Chondrocyte (in vitro differentiated cells): ENCODE measurements at regions not wholly inside any gene's neighbourhood (a gene's known extent, or its start where the extent isn't known, plus 50 kb on each side); places are given as distances from the start of the nearest gene placed in this dataset.

ENCODE experiments used
- DNase-seq: peaks from one replicate; pipeline ENCODE4 v3.0.0; 2021; ENCODE audit warnings: mixed read lengths, low spot score
- H3K27ac Mint-ChIP-seq: one replicate; pipeline ENCODE4 v1.8.0; 2021; ENCODE audit warnings: mild to moderate bottlenecking, moderate library complexity, mixed read lengths; ENCODE audit not compliant: unreplicated experiment
- H3K27me3 Mint-ChIP-seq: 2 replicates; pipeline ENCODE4 v1.8.0; 2021; ENCODE audit warnings: low read depth, mixed read lengths
- H3K36me3 Mint-ChIP-seq: 2 replicates; pipeline ENCODE4 v1.8.0; 2021; ENCODE audit warnings: low read depth, mixed read lengths
- H3K4me1 Mint-ChIP-seq: 2 replicates; pipeline ENCODE4 v1.8.0; 2021; ENCODE audit warnings: low read depth, mild to moderate bottlenecking, mixed read lengths
- H3K4me3 Mint-ChIP-seq: one replicate; pipeline ENCODE4 v1.8.0; 2021; ENCODE audit warnings: mild to moderate bottlenecking, moderate library complexity, mixed read lengths; ENCODE audit not compliant: unreplicated experiment
- H3K9me3 Mint-ChIP-seq: 2 replicates; pipeline ENCODE4 v1.8.0; 2021; ENCODE audit warnings: low read depth, mixed read lengths
- TF ChIP-seq, protein P1 (sequence below): fragments of 200-600 bp; sonication (generic); IDR thresholded peaks from 2 replicates; pipeline ENCODE4 v1.5.0; 2021; ENCODE audit warnings: antibody characterized with exemption, mild to moderate bottlenecking, moderate library complexity

- H3K4me3 Mint-ChIP-seq, result no peak overlapping the region
- DNase-seq, result no peak
- H3K27me3 Mint-ChIP-seq, result peaks cover 3% of the 10 kb centered on the region
- TF ChIP-seq, protein P1, sequence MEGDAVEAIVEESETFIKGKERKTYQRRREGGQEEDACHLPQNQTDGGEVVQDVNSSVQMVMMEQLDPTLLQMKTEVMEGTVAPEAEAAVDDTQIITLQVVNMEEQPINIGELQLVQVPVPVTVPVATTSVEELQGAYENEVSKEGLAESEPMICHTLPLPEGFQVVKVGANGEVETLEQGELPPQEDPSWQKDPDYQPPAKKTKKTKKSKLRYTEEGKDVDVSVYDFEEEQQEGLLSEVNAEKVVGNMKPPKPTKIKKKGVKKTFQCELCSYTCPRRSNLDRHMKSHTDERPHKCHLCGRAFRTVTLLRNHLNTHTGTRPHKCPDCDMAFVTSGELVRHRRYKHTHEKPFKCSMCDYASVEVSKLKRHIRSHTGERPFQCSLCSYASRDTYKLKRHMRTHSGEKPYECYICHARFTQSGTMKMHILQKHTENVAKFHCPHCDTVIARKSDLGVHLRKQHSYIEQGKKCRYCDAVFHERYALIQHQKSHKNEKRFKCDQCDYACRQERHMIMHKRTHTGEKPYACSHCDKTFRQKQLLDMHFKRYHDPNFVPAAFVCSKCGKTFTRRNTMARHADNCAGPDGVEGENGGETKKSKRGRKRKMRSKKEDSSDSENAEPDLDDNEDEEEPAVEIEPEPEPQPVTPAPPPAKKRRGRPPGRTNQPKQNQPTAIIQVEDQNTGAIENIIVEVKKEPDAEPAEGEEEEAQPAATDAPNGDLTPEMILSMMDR, result no peak
- peaks cover 3% of the 10 kb centered on the region for H3K4me1 Mint-ChIP-seq
- no peak overlapping the region for H3K27ac Mint-ChIP-seq
- H3K9me3 Mint-ChIP-seq, result no peaks in the 10 kb centered on the region
- no peaks in the 10 kb centered on the region for H3K36me3 Mint-ChIP-seq
Observed at GRCh38 chr4:147012059-147012707, 66.5 kb upstream of the TTC29 start.

DNA sequence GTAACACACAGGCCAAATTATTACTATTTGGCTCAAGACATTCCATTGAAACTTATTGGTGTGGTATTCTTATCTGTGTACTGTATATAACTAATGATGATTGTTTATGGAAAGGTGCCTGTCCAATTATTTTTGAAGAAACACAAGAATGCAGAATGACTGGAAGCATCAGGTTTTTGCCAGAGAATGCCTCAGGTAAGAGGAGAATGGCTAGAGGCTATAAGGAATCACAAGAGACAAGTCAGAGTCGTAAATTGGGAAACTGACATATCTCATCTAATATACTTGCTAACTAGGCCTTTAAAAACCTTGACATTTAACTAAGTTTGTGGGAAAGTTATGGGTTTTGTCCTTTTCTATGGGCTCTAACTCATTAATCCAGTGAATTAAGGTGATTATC, 69.3 kb upstream of the TTC29 start:
- no peaks in the 10 kb centered on the region for H3K27me3 Mint-ChIP-seq
- H3K9me3 Mint-ChIP-seq, result no peaks in the 10 kb centered on the region
- H3K4me1 Mint-ChIP-seq, result peaks cover 3% of the 10 kb centered on the region
- no peak overlapping the region for H3K27ac Mint-ChIP-seq
- no peak for DNase-seq
- H3K36me3 Mint-ChIP-seq, result no peaks in the 10 kb centered on the region
- no peak overlapping the region for H3K4me3 Mint-ChIP-seq
- TF ChIP-seq, protein P1, result no peak

- Mint-ChIP-seq H3K27me3 (no peaks in the 10 kb centered on the region), H3K4me1 (peaks cover 3% of the 10 kb centered on the region), H3K9me3 (no peaks in the 10 kb centered on the region), H3K27ac (no peak overlapping the region), H3K36me3 (no peaks in the 10 kb centered on the region), H3K4me3 (no peak overlapping the region)
- TF ChIP-seq, protein P1, result no peak
- DNase-seq, result no peak
Observed at GRCh38 chr4:147015491-147015890, 69.8 kb upstream of the TTC29 start.

GRCh38 chr4:147017081-147017480, 71.4 kb upstream of the TTC29 start:
- Mint-ChIP-seq H3K9me3 (no peaks in the 10 kb centered on the region), H3K27ac (no peak overlapping the region)

DNA sequence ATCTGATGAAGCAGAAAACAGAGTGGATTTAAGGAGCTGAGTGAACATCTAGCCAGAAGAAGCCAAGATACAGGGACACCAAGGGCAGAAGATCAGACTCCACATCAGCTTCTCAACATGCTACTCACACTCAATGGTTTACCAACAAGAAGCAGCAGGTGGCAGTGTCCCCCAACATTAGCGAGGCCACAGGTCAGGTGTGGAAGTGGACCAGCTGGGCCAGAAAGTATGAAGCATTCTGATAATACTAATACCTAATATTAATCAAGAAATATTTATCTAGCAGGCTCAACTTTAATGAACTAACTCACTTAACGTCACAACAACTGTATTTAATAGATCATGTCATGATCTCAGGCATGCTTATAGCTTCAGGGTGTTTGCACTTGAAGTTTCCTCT, 73.4 kb upstream of the TTC29 start:
- H3K27me3 Mint-ChIP-seq, result no peaks in the 10 kb centered on the region
- peaks cover 8% of the 10 kb centered on the region for H3K9me3 Mint-ChIP-seq
- peaks cover 3% of the 10 kb centered on the region for H3K4me1 Mint-ChIP-seq
- H3K36me3 Mint-ChIP-seq, result no peaks in the 10 kb centered on the region
- no peak overlapping the region for H3K27ac Mint-ChIP-seq
- TF ChIP-seq, protein P1, result peak; percentile 83
- no peak overlapping the region for H3K4me3 Mint-ChIP-seq
- DNase-seq, result no peak

More at GRCh38 chr4:147017081-147017480, 71.4 kb upstream of the TTC29 start:
- peaks cover 3% of the 10 kb centered on the region for H3K4me1 Mint-ChIP-seq
- TF ChIP-seq, protein P1, result no peak
- DNase-seq, result no peak
- H3K27me3 Mint-ChIP-seq, result no peaks in the 10 kb centered on the region
- no peaks in the 10 kb centered on the region for H3K36me3 Mint-ChIP-seq
- H3K4me3 Mint-ChIP-seq, result no peak overlapping the region
